WI38 (cell line): ENCODE measurements at regions not wholly inside any gene's neighbourhood (a gene's known extent, or its start where the extent isn't known, plus 50 kb on each side); places are given as distances from the start of the nearest gene placed in this dataset.

ENCODE experiments used
- H3K4me3 ChIP-seq: 2 replicates; pipeline ENCODE4 v1.5.1; 2011; ENCODE audit warnings: low read depth, mild to moderate bottlenecking, control low read depth, low read length
- CTCF ChIP-seq: IDR thresholded peaks from 2 replicates; pipeline ENCODE4 v1.5.1; 2012; ENCODE audit warnings: low read depth, mild to moderate bottlenecking, control low read depth, low read length

GRCh38 chr10:131825960-131826650 lies 74.7 kb upstream of the PPP2R2D start:
- TF ChIP-seq CTCF: no peak

DNA sequence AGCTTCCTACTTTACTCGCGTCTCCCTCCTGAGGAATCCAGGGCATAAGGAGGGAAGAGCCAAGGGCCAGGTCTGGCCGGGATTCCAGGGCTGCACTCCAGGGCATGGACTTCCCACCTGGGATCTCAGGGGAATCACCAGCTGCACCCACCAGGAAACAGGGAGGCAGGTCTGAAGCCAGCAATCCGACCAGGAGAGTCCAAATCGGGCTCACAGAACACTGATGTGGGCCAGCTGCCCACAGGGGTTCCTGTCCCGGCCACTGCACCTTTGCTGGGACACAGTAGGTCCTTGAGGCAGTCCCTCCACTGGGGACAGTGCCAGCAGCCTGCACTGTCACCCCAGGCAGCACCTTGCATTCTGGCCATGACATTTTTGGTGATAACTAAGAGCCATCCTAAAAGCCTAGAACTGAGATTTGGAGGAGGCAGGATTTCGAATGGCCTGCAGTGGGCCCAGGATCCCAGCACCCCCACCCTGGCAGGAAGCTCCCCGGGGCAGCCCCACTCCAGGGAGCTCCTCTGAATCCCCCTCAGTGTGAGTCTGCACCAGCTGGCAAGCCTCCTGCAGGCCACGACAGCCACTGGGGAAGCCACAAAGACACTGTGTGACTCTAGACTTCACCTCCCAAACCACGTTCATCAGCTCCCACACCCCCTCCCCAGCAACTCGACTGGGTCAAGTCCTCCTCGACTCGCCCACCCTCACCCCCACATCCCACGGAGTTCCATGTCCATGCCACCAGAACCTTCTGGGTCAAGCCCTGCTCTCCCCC lies 71.5 kb upstream of the PPP2R2D start:
- H3K4me3 ChIP-seq: no peak overlapping the region
- TF ChIP-seq CTCF: no peak

More at GRCh38 chr10:131825960-131826650, 74.7 kb upstream of the PPP2R2D start:
- H3K4me3 ChIP-seq: no peak overlapping the region

DNA sequence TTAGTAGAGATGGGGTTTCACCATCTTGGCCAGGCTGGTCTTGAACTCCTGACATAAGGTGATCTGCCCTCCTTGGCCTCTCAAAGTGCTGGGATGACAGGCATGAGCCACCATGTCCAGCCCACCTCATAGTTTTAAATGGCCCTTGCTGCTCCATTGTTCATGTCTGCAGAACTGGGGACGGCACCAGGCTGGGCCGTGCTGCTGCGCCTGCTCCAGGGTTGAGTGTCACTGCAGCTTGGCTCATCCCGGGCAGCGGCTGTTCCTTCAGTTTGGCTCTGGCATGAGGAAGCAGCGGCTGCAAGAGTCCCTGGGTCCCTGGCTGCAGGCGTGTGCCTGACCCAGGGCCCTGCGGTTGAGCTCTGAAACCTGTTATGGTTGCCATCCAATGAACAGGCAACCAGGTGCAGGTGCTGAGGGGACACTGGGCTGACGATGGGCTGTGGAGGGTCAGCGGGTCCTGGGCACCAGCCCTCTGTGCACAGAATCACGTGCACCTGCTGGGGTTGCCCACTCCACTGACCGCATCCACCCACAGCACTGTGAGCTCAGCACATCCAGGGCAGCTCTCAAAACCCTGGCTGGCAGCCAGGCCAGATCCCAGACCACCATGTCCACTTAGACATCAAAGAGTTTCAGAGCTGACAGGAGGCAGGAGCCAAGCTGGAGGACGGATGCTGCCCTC lies 70.2 kb upstream of the PPP2R2D start:
- TF ChIP-seq CTCF: no peak
- H3K4me3 ChIP-seq: no peak overlapping the region

- TF ChIP-seq CTCF: no peak
- H3K4me3 ChIP-seq: no peak overlapping the region
These were observed 69.2 kb upstream of the PPP2R2D start for GRCh38 chr10:131831561-131831960.

GRCh38 chr10:131832056-131832685 lies 68.6 kb upstream of the PPP2R2D start:
- H3K4me3 ChIP-seq: no peak overlapping the region
- TF ChIP-seq CTCF: no peak

- no peak for TF ChIP-seq CTCF
- H3K4me3 ChIP-seq: no peak overlapping the region
These were observed 67.8 kb upstream of the PPP2R2D start for GRCh38 chr10:131833013-131833412.
